SK-N-SH treated with all-trans-retinoic acid at 6 μM for 48 hours (cell line): ENCODE measurements at regions not wholly inside any gene's neighbourhood (a gene's known extent, or its start where the extent isn't known, plus 50 kb on each side); places are given as distances from the start of the nearest gene placed in this dataset.

Experiments used
- ARNTL ChIP-seq: fragments of 450-650 bp; formaldehyde crosslinking; IDR thresholded peaks from 2 replicates; pipeline ENCODE4 v1.5.0; 2020; ENCODE audit warnings: low read depth, mild to moderate bottlenecking, moderate library complexity, borderline replicate concordance
- BACH2 ChIP-seq: fragments of 250-450 bp; sonication (Bioruptor Pico); IDR thresholded peaks from 2 replicates; pipeline ENCODE4 v1.9.0; 2021; ENCODE audit warnings: mild to moderate bottlenecking, borderline replicate concordance
- CREB5 ChIP-seq: fragments of 250-450 bp; sonication (Bioruptor Pico); IDR thresholded peaks from 2 replicates; pipeline ENCODE4 v1.5.1; 2020; ENCODE audit warnings: low read depth, mild to moderate bottlenecking, moderate library complexity
- ESRRG ChIP-seq: fragments of 250-450 bp; sonication (Bioruptor Pico); IDR thresholded peaks from 2 replicates; pipeline ENCODE4 v1.6.1; 2021; ENCODE audit warnings: mild to moderate bottlenecking
- OSR1 ChIP-seq: fragments of 250-450 bp; sonication (Bioruptor Pico); IDR thresholded peaks from 2 replicates; pipeline ENCODE4 v1.8.0; 2022; ENCODE audit warnings: moderate library complexity, mild to moderate bottlenecking, inconsistent platforms
- PATZ1 ChIP-seq: fragments of 250-450 bp; sonication (Bioruptor Pico); IDR thresholded peaks from 2 replicates; pipeline ENCODE4 v1.8.0; 2020; ENCODE audit warnings: mild to moderate bottlenecking, moderate library complexity, borderline replicate concordance
- POU6F1 ChIP-seq: fragments of 250-450 bp; sonication (Bioruptor Pico); IDR thresholded peaks from 2 replicates; pipeline ENCODE4 v1.8.0; 2021; ENCODE audit warnings: low read depth, mild to moderate bottlenecking, moderate library complexity, borderline replicate concordance
- RARB ChIP-seq: fragments of 250-450 bp; sonication (Bioruptor Pico); IDR thresholded peaks from 2 replicates; pipeline ENCODE4 v1.8.0; 2021; ENCODE audit warnings: mild to moderate bottlenecking, moderate library complexity
- SNAI2 ChIP-seq: fragments of 250-450 bp; sonication (Bioruptor Pico); IDR thresholded peaks from 2 replicates; pipeline ENCODE4 v1.5.0; 2020; ENCODE audit warnings: mild to moderate bottlenecking, moderate library complexity
- ZNF8 ChIP-seq: fragments of 450-650 bp; formaldehyde crosslinking; IDR thresholded peaks from 2 replicates; pipeline ENCODE4 v1.5.0; 2020; ENCODE audit warnings: mild to moderate bottlenecking, moderate library complexity
- TF ChIP-seq, protein P1 (sequence below): fragments of 250-450 bp; sonication (Bioruptor Pico); IDR thresholded peaks from 2 replicates; pipeline ENCODE4 v1.5.1; 2021; ENCODE audit warnings: mild to moderate bottlenecking, moderate library complexity

GRCh38 chr5:56345352-56345751 lies 112.2 kb upstream of the ANKRD55 start:
- TF ChIP-seq ZNF8 (CRISPR knock-in tag) (no peak), BACH2 (CRISPR knock-in tag) (no peak), POU6F1 (no peak), CREB5 (no peak), OSR1 (CRISPR knock-in tag) (no peak), RARB (no peak), SNAI2 (no peak), PATZ1 (CRISPR knock-in tag) (no peak), ARNTL (CRISPR knock-in tag) (no peak), ESRRG (no peak)
- TF ChIP-seq, protein P1, sequence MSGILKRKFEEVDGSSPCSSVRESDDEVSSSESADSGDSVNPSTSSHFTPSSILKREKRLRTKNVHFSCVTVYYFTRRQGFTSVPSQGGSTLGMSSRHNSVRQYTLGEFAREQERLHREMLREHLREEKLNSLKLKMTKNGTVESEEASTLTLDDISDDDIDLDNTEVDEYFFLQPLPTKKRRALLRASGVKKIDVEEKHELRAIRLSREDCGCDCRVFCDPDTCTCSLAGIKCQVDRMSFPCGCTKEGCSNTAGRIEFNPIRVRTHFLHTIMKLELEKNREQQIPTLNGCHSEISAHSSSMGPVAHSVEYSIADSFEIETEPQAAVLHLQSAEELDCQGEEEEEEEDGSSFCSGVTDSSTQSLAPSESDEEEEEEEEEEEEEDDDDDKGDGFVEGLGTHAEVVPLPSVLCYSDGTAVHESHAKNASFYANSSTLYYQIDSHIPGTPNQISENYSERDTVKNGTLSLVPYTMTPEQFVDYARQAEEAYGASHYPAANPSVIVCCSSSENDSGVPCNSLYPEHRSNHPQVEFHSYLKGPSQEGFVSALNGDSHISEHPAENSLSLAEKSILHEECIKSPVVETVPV (CRISPR knock-in tag): no peak
